ENCODE measurements at regions not wholly inside any gene's neighbourhood (a gene's known extent, or its start where the extent isn't known, plus 50 kb on each side); places are given as distances from the start of the nearest gene placed in this dataset.

- TF ChIP-seq CTCF (conservative IDR thresholded peaks at IDR 0.05; ENCODE audit: low read depth in 2 of 2): no peak
- TF ChIP-seq EZH2phosphoT487 (IDR thresholded peaks at IDR 0.05; ENCODE audit: unreplicated experiment): no peak
- TF ChIP-seq EZH2 (IDR thresholded peaks at IDR 0.05; ENCODE audit: low read depth, unreplicated experiment): no peak
- TF ChIP-seq POLR2AphosphoS5 (IDR thresholded peaks at IDR 0.05; ENCODE audit: low read depth): no peak
- TF ChIP-seq ZNF114 (CRISPR knock-in tag; IDR thresholded peaks at IDR 0.05): no peak
- TF ChIP-seq, protein P1, sequence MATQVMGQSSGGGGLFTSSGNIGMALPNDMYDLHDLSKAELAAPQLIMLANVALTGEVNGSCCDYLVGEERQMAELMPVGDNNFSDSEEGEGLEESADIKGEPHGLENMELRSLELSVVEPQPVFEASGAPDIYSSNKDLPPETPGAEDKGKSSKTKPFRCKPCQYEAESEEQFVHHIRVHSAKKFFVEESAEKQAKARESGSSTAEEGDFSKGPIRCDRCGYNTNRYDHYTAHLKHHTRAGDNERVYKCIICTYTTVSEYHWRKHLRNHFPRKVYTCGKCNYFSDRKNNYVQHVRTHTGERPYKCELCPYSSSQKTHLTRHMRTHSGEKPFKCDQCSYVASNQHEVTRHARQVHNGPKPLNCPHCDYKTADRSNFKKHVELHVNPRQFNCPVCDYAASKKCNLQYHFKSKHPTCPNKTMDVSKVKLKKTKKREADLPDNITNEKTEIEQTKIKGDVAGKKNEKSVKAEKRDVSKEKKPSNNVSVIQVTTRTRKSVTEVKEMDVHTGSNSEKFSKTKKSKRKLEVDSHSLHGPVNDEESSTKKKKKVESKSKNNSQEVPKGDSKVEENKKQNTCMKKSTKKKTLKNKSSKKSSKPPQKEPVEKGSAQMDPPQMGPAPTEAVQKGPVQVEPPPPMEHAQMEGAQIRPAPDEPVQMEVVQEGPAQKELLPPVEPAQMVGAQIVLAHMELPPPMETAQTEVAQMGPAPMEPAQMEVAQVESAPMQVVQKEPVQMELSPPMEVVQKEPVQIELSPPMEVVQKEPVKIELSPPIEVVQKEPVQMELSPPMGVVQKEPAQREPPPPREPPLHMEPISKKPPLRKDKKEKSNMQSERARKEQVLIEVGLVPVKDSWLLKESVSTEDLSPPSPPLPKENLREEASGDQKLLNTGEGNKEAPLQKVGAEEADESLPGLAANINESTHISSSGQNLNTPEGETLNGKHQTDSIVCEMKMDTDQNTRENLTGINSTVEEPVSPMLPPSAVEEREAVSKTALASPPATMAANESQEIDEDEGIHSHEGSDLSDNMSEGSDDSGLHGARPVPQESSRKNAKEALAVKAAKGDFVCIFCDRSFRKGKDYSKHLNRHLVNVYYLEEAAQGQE (IDR thresholded peaks at IDR 0.05; ENCODE audit: unreplicated experiment): no peak
- TF ChIP-seq STAT1 (IDR thresholded peaks at IDR 0.05; ENCODE audit: unreplicated experiment): no peak
- TF ChIP-seq ZNF462 (CRISPR knock-in tag; IDR thresholded peaks at IDR 0.05): no peak
- TF ChIP-seq JUNB (IDR thresholded peaks at IDR 0.05; ENCODE audit: unreplicated experiment): no peak
- no peak for TF ChIP-seq CREB1 (CRISPR knock-in tag; IDR thresholded peaks at IDR 0.05; ENCODE audit: low read depth)
- TF ChIP-seq, protein P2, sequence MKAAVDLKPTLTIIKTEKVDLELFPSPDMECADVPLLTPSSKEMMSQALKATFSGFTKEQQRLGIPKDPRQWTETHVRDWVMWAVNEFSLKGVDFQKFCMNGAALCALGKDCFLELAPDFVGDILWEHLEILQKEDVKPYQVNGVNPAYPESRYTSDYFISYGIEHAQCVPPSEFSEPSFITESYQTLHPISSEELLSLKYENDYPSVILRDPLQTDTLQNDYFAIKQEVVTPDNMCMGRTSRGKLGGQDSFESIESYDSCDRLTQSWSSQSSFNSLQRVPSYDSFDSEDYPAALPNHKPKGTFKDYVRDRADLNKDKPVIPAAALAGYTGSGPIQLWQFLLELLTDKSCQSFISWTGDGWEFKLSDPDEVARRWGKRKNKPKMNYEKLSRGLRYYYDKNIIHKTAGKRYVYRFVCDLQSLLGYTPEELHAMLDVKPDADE (IDR thresholded peaks at IDR 0.05): no peak
- no peak for TF ChIP-seq ZNF331 (CRISPR knock-in tag; IDR thresholded peaks at IDR 0.05; ENCODE audit: low read depth)
Observed at GRCh38 chr2:125983364-125983763, 672.6 kb upstream of the GYPC start.
